GM18870 (cell line): ENCODE measurements at regions not wholly inside any gene's neighbourhood (a gene's known extent, or its start where the extent isn't known, plus 50 kb on each side); places are given as distances from the start of the nearest gene placed in this dataset.
"Not testable (repeated sequence)": the region's sequence is repeated elsewhere in the genome, so short reads cannot be mapped to it uniquely, and the experiment has no call there.

Experiments used
- ATAC-seq: cut with Tn5 transposase; IDR thresholded peaks from one replicate; pipeline ENCODE4 v1.9.1; 2021; ENCODE audit warnings: moderate library complexity; ENCODE audit not compliant: unreplicated experiment

DNA sequence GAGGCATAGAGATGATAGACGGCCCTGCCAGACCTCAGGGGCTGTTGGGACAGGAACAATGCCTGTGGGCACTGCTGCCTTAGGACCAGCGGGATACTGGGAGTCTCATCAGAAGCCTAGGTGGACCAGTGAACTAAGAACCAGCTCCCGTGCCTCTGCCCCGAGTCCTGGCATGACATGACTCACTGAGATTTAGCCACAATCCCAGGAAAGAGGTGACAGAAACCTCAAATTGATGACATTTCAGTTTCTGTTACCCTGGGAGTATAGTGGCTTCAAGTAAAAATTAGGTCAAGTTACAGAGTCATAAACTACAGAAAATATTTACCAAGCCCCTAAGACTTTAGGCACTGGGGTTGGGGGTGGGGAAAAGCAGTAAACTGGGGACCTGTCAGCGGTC lies 74.6 kb upstream of the GADD45A start:
- no peak for ATAC-seq

DNA sequence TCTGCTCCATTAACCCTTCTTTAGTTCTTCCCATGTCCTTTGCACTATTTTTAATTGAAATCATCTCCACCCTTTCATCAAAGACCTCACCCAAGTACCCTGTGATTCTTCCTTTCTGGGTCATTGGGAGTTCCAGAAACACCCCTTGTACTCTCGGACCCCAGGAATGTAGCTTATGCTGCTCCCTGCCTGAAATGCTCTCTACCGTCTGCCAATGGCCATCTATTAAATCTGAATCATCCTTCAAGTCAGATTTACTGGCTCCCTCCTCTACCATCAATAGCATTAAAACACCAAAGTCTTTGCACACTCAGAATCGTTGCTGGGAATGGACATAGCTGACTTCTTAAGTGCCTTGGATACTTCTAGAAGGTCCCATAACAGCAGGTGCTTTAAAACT lies 73.2 kb upstream of the GADD45A start:
- no peak for ATAC-seq

DNA sequence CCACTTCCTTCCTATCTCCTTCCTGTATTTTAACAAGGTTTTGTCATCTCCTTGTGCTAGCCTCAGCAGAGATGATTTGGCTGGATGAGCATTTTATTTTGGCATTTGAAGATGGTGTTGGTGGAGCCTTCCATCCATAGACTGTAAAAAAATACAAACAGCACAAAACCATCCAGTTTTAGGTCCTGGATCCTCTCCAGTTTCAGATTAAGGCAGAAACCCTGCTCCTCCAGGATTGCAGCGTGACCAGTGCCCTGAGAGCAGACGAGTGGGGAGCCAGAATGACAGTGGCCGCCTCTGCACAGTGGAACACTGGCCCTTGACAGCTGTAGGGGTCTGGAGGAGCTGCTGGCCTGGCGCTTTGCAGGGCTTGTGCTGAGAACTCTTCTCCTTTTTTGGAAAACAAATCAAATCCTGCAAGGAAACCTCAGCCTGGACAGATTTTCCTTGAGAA lies 72.2 kb upstream of the GADD45A start:
- ATAC-seq, result no peak

DNA sequence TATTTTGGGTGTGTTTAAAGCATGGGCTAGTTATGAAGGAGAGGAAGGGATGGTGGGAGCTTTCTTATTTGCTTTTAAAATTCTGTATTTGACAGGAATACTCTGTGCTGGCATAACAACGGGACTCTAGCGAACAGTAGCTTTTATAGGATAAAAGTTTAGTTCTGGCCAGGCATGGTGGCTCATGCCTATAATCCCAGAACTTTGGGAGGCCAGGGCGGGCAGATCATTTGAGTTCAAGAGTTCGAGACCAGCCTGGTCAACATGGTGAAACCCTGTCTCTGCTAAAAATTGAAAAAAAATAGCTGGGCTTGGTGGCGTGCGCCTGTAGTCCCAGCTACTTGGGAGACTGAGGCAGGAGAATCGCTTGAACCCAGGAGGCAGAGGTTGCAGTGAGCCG lies 71.5 kb upstream of the GADD45A start:
- ATAC-seq, result not testable (repeated sequence)

DNA sequence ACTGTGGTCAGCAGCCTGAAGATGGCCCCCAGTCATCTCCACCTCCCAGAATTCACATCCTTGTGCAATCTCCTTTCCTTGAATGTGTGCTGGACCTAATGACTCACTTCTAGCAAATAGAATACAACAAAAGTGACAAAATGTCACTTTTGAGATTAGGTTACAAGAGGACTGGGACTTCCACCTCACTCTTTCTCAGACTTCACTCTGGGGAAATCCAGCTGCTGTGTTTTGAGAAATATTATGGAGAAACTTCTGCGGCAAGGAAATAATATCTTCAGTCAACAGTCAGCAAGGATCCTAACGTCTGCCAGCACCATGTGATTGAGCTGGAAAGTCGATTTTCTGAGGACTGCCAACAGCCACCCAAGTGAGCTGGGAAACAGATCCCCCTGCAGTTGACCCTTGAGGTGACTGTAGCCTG lies 70.5 kb upstream of the GADD45A start:
- no peak for ATAC-seq

DNA sequence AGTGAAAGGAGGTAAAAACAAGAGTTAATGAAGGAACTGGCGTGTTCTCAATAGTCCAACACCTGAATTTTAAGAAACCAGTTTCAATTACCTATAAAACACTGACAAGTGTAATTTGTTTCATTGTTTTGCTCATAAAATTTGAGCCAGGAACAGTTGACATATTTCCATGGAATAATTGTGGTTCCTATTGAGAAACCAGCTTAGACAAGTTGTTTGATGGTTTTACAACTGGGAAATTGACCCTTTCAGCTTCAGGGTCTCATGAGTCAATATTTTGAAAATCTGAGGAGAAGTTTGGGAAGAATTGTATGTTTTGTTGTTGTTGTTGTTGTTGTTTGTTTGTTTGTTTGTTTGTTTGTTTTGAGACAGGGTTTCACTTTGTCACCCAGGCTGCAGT lies 69.1 kb upstream of the GADD45A start:
- ATAC-seq, result no peak

DNA sequence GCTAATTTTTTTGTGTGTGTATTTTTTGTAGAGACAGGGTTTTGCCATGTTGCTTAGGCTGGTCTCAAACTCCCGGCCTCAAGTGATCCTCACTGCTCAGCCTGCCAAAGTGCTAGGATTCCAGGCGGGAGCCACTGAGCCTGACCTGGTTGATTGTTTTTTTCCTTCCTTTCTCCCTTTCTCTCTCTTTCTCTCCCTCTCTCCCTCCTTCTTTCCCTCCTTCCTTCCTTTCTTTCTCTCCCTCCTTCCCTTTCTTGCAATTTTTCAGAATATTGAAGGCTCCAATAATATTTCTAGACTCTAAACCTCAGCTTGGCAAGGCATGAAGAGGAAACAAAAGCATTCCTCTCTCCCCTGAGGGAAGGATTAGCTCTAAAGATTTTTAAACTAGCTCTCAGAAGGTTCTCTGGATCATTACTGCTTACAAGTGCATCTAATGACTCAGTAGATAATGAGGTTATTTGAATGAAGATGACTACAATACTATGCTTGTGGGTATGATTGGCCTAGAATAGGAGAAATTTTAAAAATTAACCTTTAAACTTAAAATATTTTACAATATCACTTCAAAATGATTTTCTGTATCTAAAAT lies 68.5 kb upstream of the GADD45A start:
- ATAC-seq, result no peak

DNA sequence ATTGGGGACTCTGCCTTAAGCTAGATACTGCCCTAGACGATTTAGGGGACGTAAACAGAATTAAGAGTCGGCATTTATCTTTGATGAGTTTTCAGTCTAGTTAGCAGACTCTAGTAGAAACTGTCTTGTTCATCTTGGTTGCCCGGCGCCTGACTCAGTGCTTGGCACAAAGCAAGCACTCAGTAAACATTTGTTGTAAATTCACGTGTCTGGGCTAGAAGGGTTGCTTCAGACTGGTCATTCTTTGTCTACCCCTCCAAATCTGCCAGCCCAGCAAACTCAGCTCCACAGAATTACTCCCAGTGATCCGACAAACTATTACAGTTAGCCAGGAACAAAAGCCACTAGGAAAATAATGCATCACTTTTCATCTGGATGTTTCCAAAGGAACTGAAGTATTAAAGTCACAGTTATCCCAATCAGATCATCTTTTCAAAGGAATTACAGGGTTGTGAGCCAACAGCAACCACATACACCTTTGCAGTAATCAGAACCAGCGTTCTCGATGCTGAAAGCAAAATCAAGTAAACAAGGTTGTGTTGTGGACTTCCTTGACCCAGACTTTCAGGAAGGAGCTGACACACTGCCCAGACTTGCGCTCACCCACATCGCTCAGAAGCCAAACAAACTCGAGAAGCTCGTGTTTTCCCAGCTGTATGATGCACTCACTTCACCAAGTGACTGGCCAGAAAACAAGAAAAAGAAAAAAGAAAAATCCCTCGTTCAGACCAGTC lies 66.5 kb upstream of the GADD45A start:
- no peak for ATAC-seq

DNA sequence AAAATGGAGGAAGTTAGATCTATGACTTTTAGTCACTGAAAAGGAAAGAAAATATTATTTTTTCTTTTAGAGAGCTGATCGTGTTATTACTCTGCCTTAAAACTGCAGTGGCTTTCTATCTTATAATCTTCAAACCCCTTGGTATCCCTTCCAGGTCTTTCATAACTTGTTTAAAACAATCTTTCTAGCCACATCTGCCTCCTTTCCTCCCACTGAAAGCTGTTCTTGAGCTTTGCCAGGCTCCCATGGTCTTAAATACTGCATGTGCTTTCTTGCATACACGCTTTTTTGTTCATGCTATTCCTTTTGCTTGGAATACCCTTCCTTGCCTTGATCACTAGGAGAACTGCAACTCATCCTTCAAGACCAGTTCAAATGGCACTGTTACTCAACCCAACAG lies 65.9 kb upstream of the GADD45A start:
- ATAC-seq, result no peak

DNA sequence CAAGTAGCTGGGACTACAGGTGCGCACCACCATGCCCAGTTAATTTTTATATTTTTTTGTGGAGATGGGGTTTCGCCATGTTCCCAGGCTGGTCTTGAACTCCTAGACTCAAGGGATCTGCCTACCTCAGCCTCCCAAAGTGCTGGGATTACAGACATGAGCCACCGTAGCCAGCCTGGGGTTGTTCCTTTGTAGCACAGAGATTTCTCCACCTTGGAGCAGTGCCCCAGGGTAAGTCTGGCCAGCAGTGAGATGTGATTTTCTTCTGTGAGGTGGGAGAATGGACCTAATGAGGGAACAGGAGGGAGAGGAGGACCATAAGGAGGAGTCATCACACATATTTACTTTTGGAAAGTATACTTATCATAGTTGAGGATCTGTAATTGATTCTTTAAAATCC lies 61.1 kb upstream of the GADD45A start:
- ATAC-seq, result no peak

DNA sequence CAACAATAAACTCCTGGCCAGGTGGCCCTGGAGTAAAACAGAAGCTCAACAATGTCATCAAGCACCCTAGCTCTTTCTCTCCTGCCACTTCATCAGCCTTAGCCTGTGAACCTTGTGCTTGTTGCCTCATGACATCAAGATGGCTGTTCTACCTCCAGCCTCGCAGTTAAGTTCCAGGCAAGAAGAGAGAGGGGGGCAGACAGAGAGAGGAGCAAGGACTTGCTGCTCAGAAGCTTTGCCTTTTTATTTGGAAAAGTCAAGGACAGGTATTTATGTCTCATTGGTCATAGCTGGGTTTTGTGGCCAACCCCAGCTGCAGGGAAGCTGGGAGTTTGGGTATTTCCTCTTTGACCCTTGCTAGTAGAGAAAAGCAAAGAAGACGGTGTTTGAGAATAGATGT lies 60.3 kb upstream of the GADD45A start:
- ATAC-seq, result no peak

DNA sequence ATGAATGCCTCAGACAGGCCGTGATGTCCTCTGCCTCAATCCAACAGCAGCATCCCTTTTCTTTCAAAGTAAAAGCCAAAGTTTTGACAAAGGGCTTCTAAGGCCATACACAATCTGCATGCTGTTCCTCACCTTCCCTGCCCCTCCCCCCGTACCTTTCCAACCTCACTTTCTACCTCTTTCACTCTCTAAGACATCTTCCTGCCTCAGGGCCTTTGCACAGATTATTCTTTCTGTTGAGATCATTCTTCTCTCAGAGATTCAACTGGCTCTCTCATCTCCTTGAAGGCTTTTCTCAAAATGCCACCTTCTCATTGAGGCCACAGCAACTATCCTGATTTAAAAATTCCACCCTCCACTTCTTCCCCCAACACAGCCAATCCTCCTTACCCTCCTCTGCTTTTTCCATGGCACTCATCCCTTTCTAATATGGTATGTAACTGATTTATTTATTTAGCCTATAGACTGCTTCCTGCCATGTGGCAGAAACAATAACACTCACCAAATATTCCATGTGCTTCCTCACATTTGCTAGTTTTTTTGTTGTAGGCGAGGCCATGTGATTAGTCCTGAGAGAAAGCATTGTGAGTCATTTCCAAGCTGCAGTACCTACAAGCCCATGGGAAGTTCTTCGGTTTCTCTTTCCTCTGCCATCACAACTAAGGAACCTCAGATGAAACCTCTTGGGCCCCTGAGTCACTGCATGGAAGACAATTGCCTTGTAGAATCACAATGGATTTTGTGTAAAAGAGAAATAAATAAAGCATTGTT lies 58.7 kb upstream of the GADD45A start:
- ATAC-seq, result no peak

DNA sequence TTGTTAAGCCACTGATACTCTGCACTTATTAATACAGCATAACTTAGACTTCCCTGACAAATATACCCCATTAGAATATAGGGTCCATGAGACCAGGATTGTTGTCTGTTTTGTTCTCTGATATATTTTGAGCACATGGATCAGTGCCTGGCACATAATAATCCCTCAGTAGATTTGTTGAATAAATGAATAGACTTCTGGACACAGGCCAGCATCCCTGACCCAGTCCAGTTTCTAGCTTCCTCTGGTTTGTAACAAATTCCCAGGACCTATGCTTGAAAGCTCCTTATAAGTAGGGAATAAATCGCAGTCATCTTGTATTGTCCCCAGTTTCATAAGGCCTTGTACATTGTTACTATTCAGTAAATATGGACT lies 58.2 kb upstream of the GADD45A start:
- ATAC-seq, result no peak

DNA sequence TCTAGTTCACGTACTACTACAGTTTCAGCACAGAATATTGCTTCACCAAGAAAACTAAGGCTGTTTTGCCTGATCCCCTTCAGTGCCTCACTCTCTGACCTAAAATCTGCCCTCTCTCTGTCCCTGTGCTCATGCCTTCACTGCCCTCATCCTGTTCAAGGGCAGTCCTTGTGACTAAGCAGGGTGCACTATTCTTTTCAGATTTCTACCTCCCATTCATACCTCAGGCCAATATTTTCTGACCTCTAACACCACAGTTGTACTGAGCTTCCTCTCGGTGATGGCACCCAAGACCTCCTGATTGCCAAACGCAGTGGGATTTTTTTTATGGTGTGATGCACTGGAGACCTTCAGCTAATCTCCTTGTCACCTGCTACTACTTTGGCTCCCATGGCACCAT lies 57.7 kb upstream of the GADD45A start:
- ATAC-seq, result no peak

DNA sequence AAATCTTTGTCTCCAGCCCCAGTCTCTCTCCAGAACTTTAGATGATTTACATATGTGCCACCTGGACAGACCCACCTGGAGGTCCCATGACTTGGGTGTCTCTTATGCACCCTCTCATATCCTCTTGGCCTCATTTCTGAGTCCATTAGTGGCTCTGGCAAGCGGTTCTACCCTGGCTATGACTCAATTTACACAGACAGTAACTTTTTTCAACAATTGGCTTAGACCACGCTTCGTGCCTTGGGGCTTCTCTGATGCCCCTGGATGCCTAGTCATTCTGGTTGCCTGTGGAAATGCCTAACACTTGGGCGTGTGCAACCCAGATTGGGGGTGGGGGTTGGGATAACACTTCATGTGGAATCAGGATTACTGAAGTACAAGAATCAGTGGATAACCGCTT lies 57.1 kb upstream of the GADD45A start:
- no peak for ATAC-seq

DNA sequence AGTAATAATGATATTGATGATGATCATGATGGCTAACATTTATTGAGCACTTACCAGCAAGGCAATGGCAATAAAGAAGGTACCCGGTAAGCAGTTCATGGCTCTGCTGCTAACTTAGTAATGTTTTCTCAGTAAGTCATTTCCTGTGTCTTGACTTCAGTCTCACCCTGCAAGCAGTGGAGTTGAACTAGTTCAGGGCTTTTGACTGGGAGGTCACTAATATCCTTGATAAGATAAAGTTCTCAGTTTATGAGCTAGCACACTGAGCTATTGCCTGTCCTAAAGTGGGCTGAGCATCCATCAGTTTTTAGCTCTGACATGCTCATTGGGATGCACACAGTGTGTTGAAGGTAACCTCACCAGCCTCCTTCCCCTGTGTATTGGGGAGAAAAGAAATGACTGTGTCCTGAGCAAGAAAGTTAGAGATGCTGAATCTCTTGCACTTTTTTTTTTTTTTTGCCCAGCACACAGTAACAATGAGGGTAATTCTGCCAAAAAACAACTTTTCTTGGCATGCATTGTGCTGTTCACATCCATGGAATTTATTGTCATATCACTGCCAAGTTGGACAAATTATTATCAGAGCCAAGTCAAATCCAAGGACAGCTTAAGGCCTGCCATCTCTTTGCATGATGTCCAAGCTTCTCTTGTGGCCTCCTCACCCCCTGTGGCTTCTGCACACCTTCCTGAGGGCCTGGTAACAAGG lies 55.5 kb upstream of the GADD45A start:
- ATAC-seq, result no peak

DNA sequence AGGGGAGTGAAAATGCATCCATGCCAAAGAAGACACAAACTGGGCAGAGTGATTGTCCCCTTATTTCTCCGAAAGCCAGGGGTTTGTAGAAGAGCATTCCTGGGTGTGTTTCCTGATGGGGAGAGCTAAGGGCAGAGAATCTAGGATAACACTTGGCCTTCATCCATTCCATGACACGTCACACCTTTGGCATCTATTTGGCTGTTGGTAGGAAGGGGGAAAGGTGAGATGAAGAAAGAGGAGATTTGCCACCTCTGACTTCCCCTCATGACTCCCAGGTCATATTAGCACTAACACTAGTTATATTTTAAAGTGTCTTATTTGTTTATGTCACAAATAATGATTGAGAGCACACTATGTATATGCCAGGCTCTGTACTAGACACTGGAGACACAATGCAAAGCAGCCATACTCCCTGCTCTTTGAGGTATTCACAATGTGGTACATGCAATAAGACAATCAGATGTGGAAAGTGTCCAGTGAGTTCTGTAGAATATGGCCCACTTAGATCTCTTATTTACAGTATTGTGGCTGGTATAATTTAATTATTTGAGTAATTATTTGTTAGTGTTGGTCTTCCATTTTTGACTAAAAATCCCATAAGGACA lies 54.5 kb upstream of the GADD45A start:
- ATAC-seq, result no peak

DNA sequence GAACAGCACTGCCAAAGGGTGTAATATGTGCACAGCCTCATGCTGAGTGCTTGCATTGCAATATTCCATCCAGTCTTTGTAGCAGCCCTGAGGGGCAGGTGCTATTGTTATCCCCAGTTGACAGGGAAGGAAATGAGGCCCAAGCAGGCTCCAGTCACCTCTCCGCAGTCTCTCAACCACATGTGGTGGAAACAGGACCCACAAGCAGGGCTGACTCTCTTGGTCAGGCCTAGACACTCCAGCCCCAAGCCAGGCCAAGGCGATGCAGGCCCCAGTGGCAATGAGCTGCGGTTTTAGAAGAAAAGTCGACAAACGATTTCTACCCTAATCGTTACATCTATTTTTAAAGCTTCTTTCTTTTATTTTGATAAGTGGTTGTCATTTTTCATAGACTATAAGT lies 52.6 kb upstream of the GADD45A start:
- ATAC-seq, result no peak

DNA sequence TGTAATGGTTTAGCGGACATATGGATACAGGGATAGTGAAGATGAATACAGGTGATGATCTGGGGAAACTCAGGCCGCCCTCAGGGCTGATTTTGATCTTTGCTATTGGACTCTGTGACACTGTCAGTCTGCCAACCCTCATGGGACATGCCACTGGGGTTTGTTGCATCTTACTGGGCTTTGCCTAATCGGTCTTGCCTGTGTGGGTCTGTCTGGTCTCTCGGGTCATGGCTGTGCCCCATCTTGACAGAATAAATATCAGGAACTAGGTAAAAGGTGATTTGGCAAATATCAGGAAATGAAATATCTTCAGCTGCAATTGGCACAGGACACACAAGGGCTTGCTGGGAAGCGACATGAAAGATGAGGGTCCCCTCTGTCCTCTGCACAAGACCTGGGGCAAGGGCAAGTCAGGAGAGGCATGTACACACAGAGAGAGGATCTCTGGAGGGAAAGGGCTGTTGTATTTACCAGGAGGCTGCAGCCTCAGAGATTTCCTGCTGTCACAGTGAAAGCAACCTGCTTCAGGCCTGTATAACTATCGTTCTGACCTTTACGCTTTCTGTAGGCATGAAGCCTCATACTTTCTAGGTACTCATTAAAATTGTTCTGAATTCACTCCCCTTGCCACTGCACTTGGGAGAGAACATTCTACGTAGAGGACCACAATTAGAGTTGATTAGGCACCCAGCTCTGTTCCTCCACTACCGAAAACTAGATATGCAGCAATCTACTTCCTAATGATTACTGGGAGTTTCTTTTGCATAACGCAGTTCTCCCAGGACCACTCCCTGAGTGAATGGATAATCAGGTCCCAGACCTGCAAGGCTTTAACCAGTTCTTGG lies 52.0 kb upstream of the GADD45A start:
- no peak for ATAC-seq

DNA sequence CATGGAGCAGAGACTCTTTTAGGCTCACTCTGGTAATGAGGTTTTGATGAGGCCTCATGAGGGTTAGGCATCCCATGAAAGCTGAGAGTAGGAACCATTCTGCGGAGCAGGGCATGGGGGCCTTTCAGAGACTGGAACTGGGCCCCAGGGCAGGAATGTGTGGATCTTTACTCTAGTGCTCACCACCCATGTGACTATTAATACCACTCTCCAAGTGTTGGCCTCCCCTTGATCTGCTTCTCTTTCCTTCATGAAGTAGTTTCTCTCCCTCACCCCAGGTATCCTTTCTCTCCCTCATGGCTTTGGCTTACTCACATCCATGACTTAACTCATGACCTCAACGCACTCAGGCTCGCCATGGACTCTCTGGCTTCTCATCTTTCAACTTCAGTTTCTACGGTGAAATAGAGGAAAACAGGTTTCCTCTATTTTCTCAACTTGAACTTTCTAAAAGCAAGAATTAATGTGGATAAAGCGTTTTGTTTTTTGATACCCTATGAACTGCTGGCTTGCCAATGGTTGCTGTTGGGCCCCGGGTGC lies 50.5 kb upstream of the GADD45A start:
- no peak for ATAC-seq
